Smooth muscle cell (in vitro differentiated cells): ENCODE measurements at regions not wholly inside any gene's neighbourhood (a gene's known extent, or its start where the extent isn't known, plus 50 kb on each side); places are given as distances from the start of the nearest gene placed in this dataset.

Experiments used
- DNase-seq: peaks from one replicate; lab custom pipeline; 2025; ENCODE audit not compliant: unreplicated experiment; lab: John Stamatoyannopoulos, UW
- H2AFZ ChIP-seq: fragments of 200-600 bp; sonication (generic); 2 replicates; pipeline ENCODE4 v1.6.0; 2016; ENCODE audit warnings: antibody characterized with exemption, low read depth, mild to moderate bottlenecking
- H3F3A ChIP-seq: fragments of 200-600 bp; sonication (generic); 2 replicates; pipeline ENCODE4 v1.6.0; 2017; ENCODE audit warnings: antibody characterized with exemption, low read depth
- H3K27ac ChIP-seq: fragments of 200-600 bp; sonication (generic); 2 replicates; pipeline ENCODE4 v1.5.1; 2016; ENCODE audit warnings: low read depth, mild to moderate bottlenecking
- H3K27me3 ChIP-seq: fragments of 200-600 bp; sonication (generic); 2 replicates; pipeline ENCODE4 v1.6.1; 2016; ENCODE audit warnings: low read depth, mild to moderate bottlenecking
- H3K36me3 ChIP-seq: fragments of 200-600 bp; sonication (generic); 2 replicates; pipeline ENCODE4 v1.5.1; 2016; ENCODE audit warnings: low read depth
- H3K4me1 ChIP-seq: fragments of 200-600 bp; sonication (generic); 2 replicates; pipeline ENCODE4 v1.5.1; 2016; ENCODE audit warnings: low read depth
- H3K4me2 ChIP-seq: fragments of 200-600 bp; sonication (generic); 2 replicates; pipeline ENCODE4 v1.6.0; 2016; ENCODE audit warnings: mild to moderate bottlenecking
- H3K4me3 ChIP-seq: fragments of 200-600 bp; sonication (generic); 2 replicates; pipeline ENCODE4 v1.5.1; 2016; ENCODE audit warnings: mild to moderate bottlenecking
- H3K79me2 ChIP-seq: fragments of 200-600 bp; sonication (generic); 2 replicates; pipeline ENCODE4 v1.6.0; 2016; ENCODE audit warnings: low read depth, mild to moderate bottlenecking
- H3K9ac ChIP-seq: fragments of 200-600 bp; sonication (generic); 2 replicates; pipeline ENCODE4 v1.6.0; 2016; ENCODE audit warnings: low read depth
- H3K9me3 ChIP-seq: fragments of 200-600 bp; sonication (generic); replicated peaks from 2 replicates; pipeline ENCODE4 v1.5.1; 2016; ENCODE audit warnings: low read depth
- H4K20me1 ChIP-seq: fragments of 200-600 bp; sonication (generic); 2 replicates; pipeline ENCODE4 v1.6.0; 2016; ENCODE audit warnings: low read depth
- WGBS: methylation state at CpG from one replicate; pipeline ENCODE4 v1.1.7; 2016; ENCODE audit warnings: low lambda C conversion rate; 5-methylcytosine and 5-hydroxymethylcytosine counted together
- TF ChIP-seq, protein P1 (sequence below): fragments of 200-600 bp; sonication (generic); IDR thresholded peaks from 2 replicates; pipeline ENCODE4 v1.5.1; 2017; ENCODE audit warnings: borderline replicate concordance, mild to moderate bottlenecking, antibody characterized with exemption; ENCODE audit not compliant: insufficient read depth, poor library complexity, severe bottlenecking

DNA sequence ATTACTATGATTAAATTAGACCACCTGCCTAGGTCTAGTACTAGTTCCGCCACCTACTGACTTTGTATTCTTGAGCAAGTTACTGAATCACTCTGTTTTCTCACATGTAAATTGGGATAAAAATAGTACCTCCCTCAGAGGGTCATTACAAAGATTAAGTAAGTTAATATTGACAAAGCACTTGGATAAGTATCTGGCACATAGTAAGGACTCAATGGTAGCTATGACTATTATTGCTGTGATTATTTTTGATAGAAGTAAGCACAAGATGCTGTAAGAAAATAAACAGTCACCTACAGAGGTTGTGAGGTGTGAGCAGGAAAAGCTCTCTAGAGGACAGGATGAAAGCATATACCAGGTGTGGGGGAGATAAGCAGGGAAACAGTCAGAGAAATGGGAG is 173.1 kb upstream of the PAPPA start:
- 94% methylated on average over 1 of the region's 1 CpG for WGBS
- no peaks in the 10 kb centered on the region for H3K27me3 ChIP-seq
- no peak overlapping the region for H2AFZ ChIP-seq
- H3K9ac ChIP-seq, result no peak overlapping the region
- no peak overlapping the region for H3K4me2 ChIP-seq
- H3K4me3 ChIP-seq, result no peak overlapping the region
- H3K9me3 ChIP-seq, result no peaks in the 10 kb centered on the region
- TF ChIP-seq, protein P1, sequence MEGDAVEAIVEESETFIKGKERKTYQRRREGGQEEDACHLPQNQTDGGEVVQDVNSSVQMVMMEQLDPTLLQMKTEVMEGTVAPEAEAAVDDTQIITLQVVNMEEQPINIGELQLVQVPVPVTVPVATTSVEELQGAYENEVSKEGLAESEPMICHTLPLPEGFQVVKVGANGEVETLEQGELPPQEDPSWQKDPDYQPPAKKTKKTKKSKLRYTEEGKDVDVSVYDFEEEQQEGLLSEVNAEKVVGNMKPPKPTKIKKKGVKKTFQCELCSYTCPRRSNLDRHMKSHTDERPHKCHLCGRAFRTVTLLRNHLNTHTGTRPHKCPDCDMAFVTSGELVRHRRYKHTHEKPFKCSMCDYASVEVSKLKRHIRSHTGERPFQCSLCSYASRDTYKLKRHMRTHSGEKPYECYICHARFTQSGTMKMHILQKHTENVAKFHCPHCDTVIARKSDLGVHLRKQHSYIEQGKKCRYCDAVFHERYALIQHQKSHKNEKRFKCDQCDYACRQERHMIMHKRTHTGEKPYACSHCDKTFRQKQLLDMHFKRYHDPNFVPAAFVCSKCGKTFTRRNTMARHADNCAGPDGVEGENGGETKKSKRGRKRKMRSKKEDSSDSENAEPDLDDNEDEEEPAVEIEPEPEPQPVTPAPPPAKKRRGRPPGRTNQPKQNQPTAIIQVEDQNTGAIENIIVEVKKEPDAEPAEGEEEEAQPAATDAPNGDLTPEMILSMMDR, result no peak
- H4K20me1 ChIP-seq, result no peaks in the 10 kb centered on the region
- no peaks in the 10 kb centered on the region for H3K79me2 ChIP-seq
- H3K27ac ChIP-seq, result no peak overlapping the region
- no peaks in the 10 kb centered on the region for H3K36me3 ChIP-seq
- no peaks in the 10 kb centered on the region for H3F3A ChIP-seq
- no peaks in the 10 kb centered on the region for H3K4me1 ChIP-seq
- no peak for DNase-seq

GRCh38 chr9:115980976-115981375 is 172.6 kb upstream of the PAPPA start:
- no peaks in the 10 kb centered on the region for H3K9me3 ChIP-seq
- no peak overlapping the region for H3K9ac ChIP-seq
- no peaks in the 10 kb centered on the region for H3K4me1 ChIP-seq
- H3K27ac ChIP-seq, result no peak overlapping the region
- no peak overlapping the region for H3K4me3 ChIP-seq
- H2AFZ ChIP-seq, result no peak overlapping the region
- no peak overlapping the region for H3K4me2 ChIP-seq
- 87% methylated on average over 4 of the region's 4 CpGs for whole genome bisulfite sequencing
- TF ChIP-seq, protein P1, result no peak
- H3K27me3 ChIP-seq, result no peaks in the 10 kb centered on the region
- H3K36me3 ChIP-seq, result no peaks in the 10 kb centered on the region
- no peaks in the 10 kb centered on the region for H3K79me2 ChIP-seq
- H4K20me1 ChIP-seq, result no peaks in the 10 kb centered on the region
- DNase-seq, result no peak
- no peaks in the 10 kb centered on the region for H3F3A ChIP-seq

GRCh38 chr9:115983366-115983765 is 170.2 kb upstream of the PAPPA start:
- no peak overlapping the region for H2AFZ ChIP-seq
- no peak for DNase-seq
- no peaks in the 10 kb centered on the region for H3K36me3 ChIP-seq
- no peaks in the 10 kb centered on the region for H3K27me3 ChIP-seq
- no peaks in the 10 kb centered on the region for H3K4me1 ChIP-seq
- TF ChIP-seq, protein P1, result no peak
- H3K27ac ChIP-seq, result no peak overlapping the region
- no peak overlapping the region for H3K9ac ChIP-seq
- no peak overlapping the region for H3K4me3 ChIP-seq
- no peaks in the 10 kb centered on the region for H3K79me2 ChIP-seq
- H3F3A ChIP-seq, result no peaks in the 10 kb centered on the region
- 97% methylated on average over 6 of the region's 6 CpGs for WGBS
- no peak overlapping the region for H3K4me2 ChIP-seq
- H3K9me3 ChIP-seq, result no peaks in the 10 kb centered on the region
- no peaks in the 10 kb centered on the region for H4K20me1 ChIP-seq

DNA sequence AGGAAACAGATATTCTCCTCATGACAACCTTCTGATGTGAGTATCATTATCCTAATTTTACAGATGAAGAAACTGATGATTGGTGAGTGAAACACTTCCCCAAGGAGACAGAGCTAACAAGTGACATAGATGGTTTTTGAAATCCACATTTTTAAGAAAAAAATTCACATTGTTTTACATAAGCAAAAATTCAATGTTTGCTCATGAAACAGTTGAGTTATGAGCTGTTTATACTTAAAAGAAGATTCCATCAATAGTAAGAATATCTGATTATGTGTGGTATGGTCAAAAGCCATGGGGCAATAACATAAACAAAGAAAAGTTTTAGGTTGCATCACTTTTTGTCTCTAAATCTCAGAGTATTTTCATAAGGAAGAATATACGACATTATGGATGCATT is 167.9 kb upstream of the PAPPA start:
- no peak overlapping the region for H2AFZ ChIP-seq
- no peak overlapping the region for H3K9ac ChIP-seq
- WGBS, result 93% methylated on average over 1 of the region's 1 CpG
- no peaks in the 10 kb centered on the region for H3F3A ChIP-seq
- no peak overlapping the region for H3K4me2 ChIP-seq
- H3K27ac ChIP-seq, result no peak overlapping the region
- no peaks in the 10 kb centered on the region for H3K36me3 ChIP-seq
- H3K27me3 ChIP-seq, result no peaks in the 10 kb centered on the region
- TF ChIP-seq, protein P1, result no peak
- no peak overlapping the region for H3K4me3 ChIP-seq
- H3K79me2 ChIP-seq, result no peaks in the 10 kb centered on the region
- DNase-seq, result no peak
- no peaks in the 10 kb centered on the region for H3K4me1 ChIP-seq
- H4K20me1 ChIP-seq, result no peaks in the 10 kb centered on the region
- H3K9me3 ChIP-seq, result no peaks in the 10 kb centered on the region
